D721Med (cell line): ENCODE measurements at regions not wholly inside any gene's neighbourhood (a gene's known extent, or its start where the extent isn't known, plus 50 kb on each side); places are given as distances from the start of the nearest gene placed in this dataset.
A peak's percentile ranks its signal among the peaks of the same experiment; 100 is the strongest.

ENCODE experiments used
- DNase-seq: peaks from one replicate; pipeline ENCODE4 v3.0.0; 2011; ENCODE audit warnings: low spot score; ENCODE audit not compliant: insufficient read length
- FAIRE-seq: peaks from 2 replicates; lab custom pipeline; 2011; peaks lifted over from hg19 to GRCh38; lab: Jason Lieb, UNC
- CTCF ChIP-seq: IDR thresholded peaks from 2 replicates; pipeline ENCODE4 v1.5.1; 2012; ENCODE audit warnings: mild to moderate bottlenecking, control low read depth; ENCODE audit not compliant: insufficient read depth; ENCODE audit errors: missing control alignments

DNA sequence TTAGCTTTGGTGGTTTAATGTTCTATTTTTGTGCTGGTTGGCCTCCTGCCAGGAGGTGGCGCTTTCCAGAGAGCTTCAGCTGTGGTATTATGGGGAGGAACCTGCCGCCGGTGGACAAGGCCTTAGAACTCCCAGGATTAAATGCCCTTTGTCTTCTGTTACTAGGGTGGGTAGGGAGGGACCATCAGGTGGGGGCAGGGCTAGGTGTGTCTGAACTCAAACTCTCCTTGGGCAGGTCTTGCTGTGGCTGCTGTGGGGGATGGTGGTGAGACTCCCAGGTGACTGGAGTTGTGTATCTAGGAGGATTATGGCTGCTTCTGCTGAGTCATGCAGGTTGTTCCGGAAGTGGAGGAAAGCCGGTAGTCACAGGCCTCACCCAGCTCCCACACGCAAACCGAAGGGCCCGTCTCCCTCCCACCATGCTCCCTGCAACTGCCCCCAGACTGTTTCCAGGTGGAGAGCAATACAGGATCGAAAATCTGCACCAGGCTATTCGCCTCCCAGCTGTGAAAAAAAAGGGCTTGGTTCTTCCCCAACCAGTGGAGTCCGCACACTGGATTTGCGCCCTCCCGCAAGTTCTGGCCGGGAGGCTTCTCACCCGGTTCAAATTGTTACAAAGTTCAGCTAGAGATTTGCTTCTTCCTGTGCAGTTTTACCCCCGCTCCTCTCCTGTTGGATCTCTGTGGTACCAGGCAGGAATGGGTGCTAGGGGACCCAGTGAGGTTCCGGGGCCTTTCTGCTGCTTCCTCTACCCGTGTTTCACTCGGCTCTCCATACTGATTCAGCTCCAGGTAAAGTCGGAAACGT lies 220.5 kb downstream of the CENPF start:
- no peak for FAIRE-seq
- no peak for DNase-seq
- TF ChIP-seq CTCF = no peak

GRCh38 chr1:214824763-214825162 lies 221.8 kb downstream of the CENPF start:
- no peak for TF ChIP-seq CTCF
- DNase-seq = no peak

DNA sequence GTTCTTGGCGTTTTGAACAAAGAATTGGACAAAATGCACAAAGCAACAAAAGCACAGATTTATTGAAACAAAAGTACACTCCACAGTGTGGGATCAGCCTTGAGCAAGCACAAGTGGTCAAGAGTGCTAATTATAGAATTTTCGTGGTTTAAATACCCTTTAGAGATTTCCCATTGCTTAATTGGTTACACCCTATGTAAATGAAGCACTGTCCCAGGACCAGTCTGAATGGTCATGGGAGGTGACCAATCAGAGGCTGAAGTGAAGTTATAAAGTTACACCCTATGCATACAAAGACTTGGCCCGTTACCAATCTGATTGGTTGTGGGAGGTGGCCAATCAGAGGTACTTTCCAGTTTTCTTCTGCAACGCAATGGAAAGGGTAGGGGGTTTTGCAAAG lies 223.6 kb downstream of the CENPF start:
- no peak for TF ChIP-seq CTCF
- DNase-seq (no peak), FAIRE-seq (peak; percentile 11)

More at GRCh38 chr1:214824763-214825162, 221.8 kb downstream of the CENPF start:
- FAIRE-seq = no peak

- no peak for TF ChIP-seq CTCF
- FAIRE-seq = peak; percentile 41
- no peak for DNase-seq
Observed at GRCh38 chr1:214827883-214828282, 224.9 kb downstream of the CENPF start.

DNA sequence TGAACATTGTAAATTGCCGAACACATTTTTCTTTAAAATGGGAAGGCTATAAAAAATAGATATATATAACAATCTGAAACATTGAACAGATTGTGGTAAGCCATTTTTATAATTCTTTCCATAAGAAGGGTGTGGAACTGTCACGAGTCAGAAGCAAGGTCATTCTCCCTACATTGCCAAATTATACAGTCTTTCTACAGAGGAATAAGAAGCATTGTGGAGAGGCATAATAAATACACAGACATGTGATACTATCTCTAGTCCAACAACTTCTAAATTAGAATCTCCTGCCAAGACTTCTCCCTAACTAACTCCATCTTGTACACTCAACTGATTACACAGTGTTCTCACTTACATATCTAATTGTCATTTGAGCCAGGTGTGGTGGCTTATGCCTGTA lies 227.9 kb downstream of the CENPF start:
- DNase-seq (no peak), FAIRE-seq (no peak)
- no peak for TF ChIP-seq CTCF

DNA sequence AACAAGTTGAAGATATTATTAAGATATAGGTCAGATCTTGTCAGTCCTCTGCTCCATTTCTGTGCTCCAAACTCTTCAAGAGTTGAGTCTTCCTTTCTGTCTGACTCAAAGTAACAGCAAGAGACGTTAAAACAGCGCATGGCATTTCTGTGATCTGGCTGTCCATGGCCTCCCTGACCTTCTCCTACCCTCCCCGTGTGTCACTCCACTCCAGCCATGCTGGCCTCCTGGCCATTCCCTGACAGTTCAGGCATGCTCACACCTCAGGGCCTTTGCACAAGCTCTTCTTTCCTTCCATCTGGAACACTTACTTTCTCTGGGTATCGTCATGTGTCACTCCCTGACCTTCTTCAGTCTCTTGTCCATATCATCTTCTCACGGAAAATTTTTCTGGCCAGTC lies 229.0 kb downstream of the CENPF start:
- FAIRE-seq (no peak), DNase-seq (no peak)
- TF ChIP-seq CTCF = no peak

DNA sequence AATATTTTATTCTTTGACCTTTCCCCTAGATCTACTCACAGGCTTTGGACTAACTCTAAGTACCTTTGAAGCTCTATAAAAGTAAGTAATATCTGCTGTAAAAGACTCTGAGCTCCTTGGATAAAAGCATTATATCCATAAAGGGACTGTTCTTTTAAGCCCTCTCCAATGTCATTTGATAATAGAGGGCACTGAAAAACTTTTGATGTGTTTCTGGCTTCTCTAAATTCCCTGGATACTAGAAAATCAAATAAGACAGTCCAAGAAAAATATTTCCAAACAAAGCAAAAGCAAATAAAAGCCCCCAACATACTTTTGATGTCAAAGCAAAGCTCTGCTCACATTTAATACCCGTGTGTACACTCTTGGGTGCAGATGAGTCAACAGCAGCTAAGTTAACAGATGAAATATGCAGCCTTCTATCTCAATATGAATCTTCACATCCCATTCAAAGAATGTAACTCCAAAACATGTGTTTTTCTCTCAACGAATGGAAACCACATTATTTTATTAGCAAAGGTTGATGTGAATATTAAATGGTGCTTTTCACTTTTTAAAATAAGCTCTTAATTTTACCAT lies 230.3 kb downstream of the CENPF start:
- no peak for DNase-seq
- no peak for TF ChIP-seq CTCF
- FAIRE-seq = peak; percentile 95
